HCT116 (cell line): ENCODE measurements at regions not wholly inside any gene's neighbourhood (a gene's known extent, or its start where the extent isn't known, plus 50 kb on each side); places are given as distances from the start of the nearest gene placed in this dataset.

Experiments
- ATAC-seq: fragments of 200-7000 bp; cut with Tn5 transposase; 2 replicates; pipeline ENCODE4 v1.9.1; 2020; ENCODE audit warnings: mild to moderate bottlenecking, moderate library complexity
- BruUV-seq: library from RNA; stranded (reverse); fragments of 400-500 nt; replicated peaks from 2 replicates; lab custom pipeline; 2021; lab: Mats Ljungman, UMichigan
- CTCF ChIA-PET: fragments of 300-600 bp; sonication (Branson Sonifier 250); formaldehyde crosslinking; loops from one replicate; lab custom pipeline; 2021; ENCODE audit warnings: antibody characterized with exemption; lab: Charles Lee
- POLR2A ChIA-PET: fragments of 300-600, 350-600 bp; sonication (Branson Sonifier 250); formaldehyde crosslinking; loops from one replicate; lab custom pipeline; 2021; ENCODE audit warnings: antibody characterized with exemption; lab: Charles Lee
- RAD21 ChIA-PET, 2 experiments: fragments of 300-600 bp; sonication (Branson Sonifier 250); formaldehyde crosslinking; loops; one replicate each; lab custom pipeline; 2023; ENCODE audit warnings: low total read pairs in 2 of 2; ENCODE audit not compliant: uncharacterized antibody in 2 of 2, unreplicated experiment in 2 of 2, low non-redundant PET in 1 of 2; lab: Charles Lee
- DNase-seq: peaks from one replicate; pipeline ENCODE4 v3.0.0-alpha.2; 2010; ENCODE audit warnings: low read depth, low spot score
- H2AFZ ChIP-seq: fragments of 200-600 bp; shearing (Covaris generic), sonication (generic); 2 replicates; pipeline ENCODE4 v1.6.1; 2017; ENCODE audit warnings: low read depth, mixed run types, mixed read lengths, antibody characterized with exemption, low read length; ENCODE audit not compliant: poor library complexity, severe bottlenecking
- H3K27ac ChIP-seq: 2 replicates; pipeline ENCODE4 v1.5.1; 2012; ENCODE audit warnings: low read depth, low read length
- H3K27me3 ChIP-seq: fragments of 200-600 bp; sonication (generic); 2 replicates; pipeline ENCODE4 v1.6.1; 2016; ENCODE audit warnings: mixed run types, low read length, mixed read lengths; ENCODE audit not compliant: insufficient read depth
- H3K36me3 ChIP-seq, 2 experiments: fragments of 200-500 bp in 1 of 2; fragments of 200-600 bp in 1 of 2; sonication (Bioruptor generic) in 1 of 2; sonication (generic) in 1 of 2; 2 replicates each; pipeline versions ENCODE4 v1.5.1 to v1.6.1; 2014 to 2016; ENCODE audit warnings: low read length in 2 of 2, inconsistent platforms in 1 of 2, mixed read lengths in 1 of 2, mixed run types in 1 of 2; ENCODE audit not compliant: insufficient read depth in 2 of 2, control insufficient read depth in 1 of 2
- H3K4me1 ChIP-seq, 2 experiments: fragments of 200-600 bp in 1 of 2; sonication (generic) in 1 of 2; 2 replicates each; pipeline versions ENCODE4 v1.5.1 to v1.6.1; 2012 to 2017; ENCODE audit warnings: low read length in 2 of 2, inconsistent platforms in 1 of 2, mild to moderate bottlenecking in 1 of 2, mixed read lengths in 1 of 2, mixed run types in 1 of 2, moderate library complexity in 1 of 2; ENCODE audit not compliant: insufficient read depth in 2 of 2, control insufficient read depth in 1 of 2
- H3K4me2 ChIP-seq: fragments of 200-600 bp; sonication (generic); 2 replicates; pipeline ENCODE4 v1.6.1; 2017; ENCODE audit warnings: mixed run types, low read length, mixed read lengths
- H3K4me3 ChIP-seq, 2 experiments: fragments of 200-600 bp in 1 of 2; sonication (generic) in 1 of 2; replicated peaks in 1 of 2; 2 replicates each; pipeline ENCODE4 v1.5.1; 2011 to 2016; ENCODE audit warnings: low read length in 2 of 2, control low read depth in 1 of 2, low read depth in 1 of 2, mild to moderate bottlenecking in 1 of 2, mixed read lengths in 1 of 2, mixed run types in 1 of 2
- H3K79me2 ChIP-seq: fragments of 200-600 bp; sonication (generic); 2 replicates; pipeline ENCODE4 v1.6.1; 2017; ENCODE audit warnings: mild to moderate bottlenecking, mixed run types, low read length, moderate library complexity, mixed read lengths; ENCODE audit not compliant: insufficient read depth
- H3K9ac ChIP-seq: fragments of 200-600 bp; sonication (generic); 2 replicates; pipeline ENCODE4 v1.6.1; 2016; ENCODE audit warnings: low read length, mixed read lengths
- H3K9me2 ChIP-seq: fragments of 200-600 bp; sonication (generic), shearing (Covaris generic); 2 replicates; pipeline ENCODE4 v1.6.1; 2017; ENCODE audit warnings: mixed run types, mild to moderate bottlenecking, moderate library complexity; ENCODE audit not compliant: insufficient read depth
- H3K9me3 ChIP-seq, 2 experiments: fragments of 200-500 bp in 1 of 2; fragments of 200-600 bp in 1 of 2; sonication (Bioruptor generic) in 1 of 2; sonication (generic) in 1 of 2; 2 replicates each; pipeline ENCODE4 v1.6.1; 2014 to 2017; ENCODE audit warnings: low read length in 2 of 2, mixed read lengths in 2 of 2, inconsistent platforms in 1 of 2, low read depth in 1 of 2, mild to moderate bottlenecking in 1 of 2, mixed run types in 1 of 2, moderate library complexity in 1 of 2; ENCODE audit not compliant: control insufficient read depth in 1 of 2, insufficient read depth in 1 of 2
- H4K20me1 ChIP-seq: fragments of 200-600 bp; sonication (generic), shearing (Covaris generic); 2 replicates; pipeline ENCODE4 v1.6.1; 2017; ENCODE audit warnings: mixed run types, mild to moderate bottlenecking, moderate library complexity; ENCODE audit not compliant: insufficient read depth
- CBX3 ChIP-seq: IDR thresholded peaks from 2 replicates; pipeline ENCODE4 v1.6.1; 2012; ENCODE audit warnings: low read depth
- ELF1 ChIP-seq: IDR thresholded peaks from 2 replicates; pipeline ENCODE4 v1.6.1; 2012; ENCODE audit warnings: low read depth, borderline replicate concordance
- EZH2 ChIP-seq: fragments of 200-600 bp; sonication (generic); IDR thresholded peaks from 2 replicates; pipeline ENCODE4 v1.6.1; 2017; ENCODE audit warnings: antibody characterized with exemption, mixed run types
- EZH2phosphoT487 ChIP-seq: fragments of 200-600 bp; IDR thresholded peaks from 2 replicates; pipeline ENCODE4 v1.6.1; 2018; ENCODE audit warnings: antibody characterized with exemption, borderline replicate concordance
- FOSL1 ChIP-seq: IDR thresholded peaks from 2 replicates; pipeline ENCODE4 v1.6.1; 2012; ENCODE audit warnings: low read depth
- JUND ChIP-seq: IDR thresholded peaks from 2 replicates; pipeline ENCODE4 v1.6.1; 2012
- POLR2A ChIP-seq: IDR thresholded peaks from 2 replicates; pipeline ENCODE4 v1.7.0; 2011; ENCODE audit warnings: borderline replicate concordance; ENCODE audit not compliant: insufficient read depth, insufficient read length; ENCODE audit errors: extremely low read depth
- RAD21 ChIP-seq: IDR thresholded peaks from 2 replicates; pipeline ENCODE4 v1.6.1; 2012; ENCODE audit warnings: low read depth, mild to moderate bottlenecking
- SIN3A ChIP-seq: IDR thresholded peaks from 2 replicates; pipeline ENCODE4 v1.6.1; 2012; ENCODE audit warnings: low read depth
- SP1 ChIP-seq: IDR thresholded peaks from 2 replicates; pipeline ENCODE4 v1.6.1; 2012; ENCODE audit warnings: low read depth
- ZBTB33 ChIP-seq: IDR thresholded peaks from 2 replicates; pipeline ENCODE4 v1.6.1; 2011; ENCODE audit warnings: mild to moderate bottlenecking, low read length, moderate library complexity; ENCODE audit not compliant: insufficient replicate concordance; ENCODE audit errors: extremely low read depth
- ZNF274 ChIP-seq: fragments of 200-500 bp; sonication (Bioruptor generic); IDR thresholded peaks from 2 replicates; pipeline ENCODE4 v1.6.1; 2014; ENCODE audit warnings: mild to moderate bottlenecking, low read depth, low read length, inconsistent platforms
- intact Hi-C: fragments of 100-400 bp; cut with micrococcal nuclease; formaldehyde crosslinking; loops from 2 replicates; pipeline ENCODE4 v1.10.0; 2022
- TF ChIP-seq, protein P1 (sequence below), 3 experiments: fragments of 200-600 bp in 1 of 3; sonication (generic) in 1 of 3; IDR thresholded peaks in 2 of 3; conservative IDR thresholded peaks in 1 of 3; 2 replicates each; pipeline ENCODE4 v1.5.1; 2012 to 2017; ENCODE audit warnings: low read depth in 2 of 3, low read length in 2 of 3, antibody characterized with exemption in 1 of 3, borderline replicate concordance in 1 of 3, control low read depth in 1 of 3, mild to moderate bottlenecking in 1 of 3, mixed read lengths in 1 of 3, mixed run types in 1 of 3, moderate library complexity in 1 of 3; ENCODE audit not compliant: insufficient read depth in 1 of 3
- TF ChIP-seq, protein P2 (sequence below): IDR thresholded peaks from 2 replicates; pipeline ENCODE4 v1.6.1; 2012
- TF ChIP-seq, protein P3 (sequence below): IDR thresholded peaks from 2 replicates; pipeline ENCODE4 v1.6.1; 2012; ENCODE audit warnings: low read depth

GRCh38 chr6:119894811-119895210 is 545.2 kb upstream of the MAN1A1 start:
- no peak overlapping the region for H2AFZ ChIP-seq
- DNase-seq: no peak
- no peaks in the 10 kb centered on the region for H3K36me3 ChIP-seq
- intact Hi-C loops: no loop called here
- no peaks in the 10 kb centered on the region for H3K9me2 ChIP-seq
- POLR2A ChIA-PET: no interaction called here
- no peaks in the 10 kb centered on the region for H3K79me2 ChIP-seq
- no peak overlapping the region for H3K4me3 ChIP-seq
- H3K4me2 ChIP-seq: no peak overlapping the region
- H4K20me1 ChIP-seq: no peaks in the 10 kb centered on the region
- RAD21 ChIA-PET: no interaction called here
- no peaks in the 10 kb centered on the region for H3K9me3 ChIP-seq
- no peaks in the 10 kb centered on the region for H3K4me1 ChIP-seq
- CTCF ChIA-PET: no interaction called here
- BruUV-seq: no TSS peak
- H3K27me3 ChIP-seq: no peaks in the 10 kb centered on the region
- H3K27ac ChIP-seq: no peak overlapping the region
- TF ChIP-seq EZH2phosphoT487 (no peak), POLR2A (no peak), CBX3 (no peak), FOSL1 (no peak), SP1 (no peak)
- TF ChIP-seq, protein P1, sequence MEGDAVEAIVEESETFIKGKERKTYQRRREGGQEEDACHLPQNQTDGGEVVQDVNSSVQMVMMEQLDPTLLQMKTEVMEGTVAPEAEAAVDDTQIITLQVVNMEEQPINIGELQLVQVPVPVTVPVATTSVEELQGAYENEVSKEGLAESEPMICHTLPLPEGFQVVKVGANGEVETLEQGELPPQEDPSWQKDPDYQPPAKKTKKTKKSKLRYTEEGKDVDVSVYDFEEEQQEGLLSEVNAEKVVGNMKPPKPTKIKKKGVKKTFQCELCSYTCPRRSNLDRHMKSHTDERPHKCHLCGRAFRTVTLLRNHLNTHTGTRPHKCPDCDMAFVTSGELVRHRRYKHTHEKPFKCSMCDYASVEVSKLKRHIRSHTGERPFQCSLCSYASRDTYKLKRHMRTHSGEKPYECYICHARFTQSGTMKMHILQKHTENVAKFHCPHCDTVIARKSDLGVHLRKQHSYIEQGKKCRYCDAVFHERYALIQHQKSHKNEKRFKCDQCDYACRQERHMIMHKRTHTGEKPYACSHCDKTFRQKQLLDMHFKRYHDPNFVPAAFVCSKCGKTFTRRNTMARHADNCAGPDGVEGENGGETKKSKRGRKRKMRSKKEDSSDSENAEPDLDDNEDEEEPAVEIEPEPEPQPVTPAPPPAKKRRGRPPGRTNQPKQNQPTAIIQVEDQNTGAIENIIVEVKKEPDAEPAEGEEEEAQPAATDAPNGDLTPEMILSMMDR (IDR thresholded peaks at IDR 0.05 in 2 of 3, conservative IDR thresholded peaks at IDR 0.05 in 1 of 3; ENCODE audit: borderline replicate concordance in 1 of 3, insufficient read depth in 1 of 3, low read depth in 2 of 3, low read length in 2 of 3): no peak
- TF ChIP-seq, protein P2, sequence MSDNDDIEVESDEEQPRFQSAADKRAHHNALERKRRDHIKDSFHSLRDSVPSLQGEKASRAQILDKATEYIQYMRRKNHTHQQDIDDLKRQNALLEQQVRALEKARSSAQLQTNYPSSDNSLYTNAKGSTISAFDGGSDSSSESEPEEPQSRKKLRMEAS: no peak
- H3K9ac ChIP-seq: no peak overlapping the region
- no peak for ATAC-seq

DNA sequence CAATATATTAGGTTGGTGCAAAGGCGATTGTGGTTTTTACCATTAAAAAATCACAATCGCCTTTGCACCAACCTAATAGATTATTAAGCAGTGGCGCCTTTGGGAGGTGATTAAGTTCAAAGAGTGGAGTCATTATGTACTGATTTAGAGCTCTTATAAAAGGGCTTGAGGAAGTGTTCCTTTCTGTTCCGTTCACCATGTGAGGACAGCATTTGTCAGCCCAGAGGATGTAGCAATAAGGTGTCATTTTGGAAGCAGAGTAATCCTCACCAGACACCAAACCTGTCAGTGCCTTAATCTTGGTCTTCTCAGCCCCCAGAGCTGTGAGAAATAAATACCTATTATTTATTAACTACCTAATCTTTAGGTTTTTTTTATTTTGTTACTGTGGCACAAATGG is 542.1 kb upstream of the MAN1A1 start:
- no peaks in the 10 kb centered on the region for H3K27me3 ChIP-seq
- ChIA-PET RAD21 (no interaction called here), CTCF (no interaction called here), POLR2A (no interaction called here)
- no TSS peak for BruUV-seq
- no peaks in the 10 kb centered on the region for H3K79me2 ChIP-seq
- no peak overlapping the region for H3K9ac ChIP-seq
- ATAC-seq: no peak
- no peaks in the 10 kb centered on the region for H3K36me3 ChIP-seq
- no peak overlapping the region for H3K4me2 ChIP-seq
- H3K4me3 ChIP-seq: no peak overlapping the region
- no peak overlapping the region for H3K27ac ChIP-seq
- intact Hi-C loops: no loop called here
- no peaks in the 10 kb centered on the region for H3K9me3 ChIP-seq
- no peaks in the 10 kb centered on the region for H3K9me2 ChIP-seq
- DNase-seq: no peak
- H3K4me1 ChIP-seq: no peaks in the 10 kb centered on the region
- no peaks in the 10 kb centered on the region for H4K20me1 ChIP-seq
- no peak overlapping the region for H2AFZ ChIP-seq
- TF ChIP-seq SIN3A (no peak), JUND (no peak), EZH2 (no peak), RAD21 (no peak), ZBTB33 (no peak), EZH2phosphoT487 (no peak), ZNF274 (no peak), ELF1 (no peak)
- TF ChIP-seq, protein P3, sequence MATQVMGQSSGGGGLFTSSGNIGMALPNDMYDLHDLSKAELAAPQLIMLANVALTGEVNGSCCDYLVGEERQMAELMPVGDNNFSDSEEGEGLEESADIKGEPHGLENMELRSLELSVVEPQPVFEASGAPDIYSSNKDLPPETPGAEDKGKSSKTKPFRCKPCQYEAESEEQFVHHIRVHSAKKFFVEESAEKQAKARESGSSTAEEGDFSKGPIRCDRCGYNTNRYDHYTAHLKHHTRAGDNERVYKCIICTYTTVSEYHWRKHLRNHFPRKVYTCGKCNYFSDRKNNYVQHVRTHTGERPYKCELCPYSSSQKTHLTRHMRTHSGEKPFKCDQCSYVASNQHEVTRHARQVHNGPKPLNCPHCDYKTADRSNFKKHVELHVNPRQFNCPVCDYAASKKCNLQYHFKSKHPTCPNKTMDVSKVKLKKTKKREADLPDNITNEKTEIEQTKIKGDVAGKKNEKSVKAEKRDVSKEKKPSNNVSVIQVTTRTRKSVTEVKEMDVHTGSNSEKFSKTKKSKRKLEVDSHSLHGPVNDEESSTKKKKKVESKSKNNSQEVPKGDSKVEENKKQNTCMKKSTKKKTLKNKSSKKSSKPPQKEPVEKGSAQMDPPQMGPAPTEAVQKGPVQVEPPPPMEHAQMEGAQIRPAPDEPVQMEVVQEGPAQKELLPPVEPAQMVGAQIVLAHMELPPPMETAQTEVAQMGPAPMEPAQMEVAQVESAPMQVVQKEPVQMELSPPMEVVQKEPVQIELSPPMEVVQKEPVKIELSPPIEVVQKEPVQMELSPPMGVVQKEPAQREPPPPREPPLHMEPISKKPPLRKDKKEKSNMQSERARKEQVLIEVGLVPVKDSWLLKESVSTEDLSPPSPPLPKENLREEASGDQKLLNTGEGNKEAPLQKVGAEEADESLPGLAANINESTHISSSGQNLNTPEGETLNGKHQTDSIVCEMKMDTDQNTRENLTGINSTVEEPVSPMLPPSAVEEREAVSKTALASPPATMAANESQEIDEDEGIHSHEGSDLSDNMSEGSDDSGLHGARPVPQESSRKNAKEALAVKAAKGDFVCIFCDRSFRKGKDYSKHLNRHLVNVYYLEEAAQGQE: no peak
